ENCODE measurements at regions not wholly inside any gene's neighbourhood (a gene's known extent, or its start where the extent isn't known, plus 50 kb on each side); places are given as distances from the start of the nearest gene placed in this dataset.

GRCh38 chr7:40965774-40966173, 737.1 kb downstream of the INHBA start (continued):
- TF ChIP-seq CHD7 (IDR thresholded peaks at IDR 0.05; ENCODE audit: insufficient replicate concordance, low read length): no peak
- TF ChIP-seq TEAD4 (IDR thresholded peaks at IDR 0.05; ENCODE audit: low read depth, low read length): no peak
- TF ChIP-seq MAFK (IDR thresholded peaks at IDR 0.05; ENCODE audit: low read depth, low read length): no peak
